Neural cell (in vitro differentiated cells): ENCODE measurements at regions not wholly inside any gene's neighbourhood (a gene's known extent, or its start where the extent isn't known, plus 50 kb on each side); places are given as distances from the start of the nearest gene placed in this dataset.

ENCODE experiments used
- H2AFZ ChIP-seq: fragments of 200-600, 300-800 bp; sonication (generic), shearing (Covaris generic); 2 replicates; pipeline ENCODE4 v1.6.0; 2014; ENCODE audit warnings: low read depth, mild to moderate bottlenecking, antibody characterized with exemption, low read length, moderate library complexity
- H3F3A ChIP-seq: fragments of 200-600 bp; shearing (Covaris generic); 2 replicates; pipeline ENCODE4 v1.6.1; 2016; ENCODE audit warnings: mild to moderate bottlenecking, moderate library complexity, mixed read lengths, antibody characterized with exemption, low read length; ENCODE audit not compliant: insufficient read depth, poor library complexity, severe bottlenecking
- H3K27ac ChIP-seq: fragments of 200-600, 300-800 bp; sonication (generic), shearing (Covaris generic); 2 replicates; pipeline ENCODE4 v1.5.1; 2014; ENCODE audit warnings: mild to moderate bottlenecking, low read length, moderate library complexity
- H3K27me3 ChIP-seq: fragments of 300-800, 200-600 bp; sonication (generic), shearing (Covaris generic); 2 replicates; pipeline ENCODE4 v1.6.0; 2014; ENCODE audit warnings: mild to moderate bottlenecking, low read depth, low read length, moderate library complexity; ENCODE audit not compliant: insufficient read depth
- H3K36me3 ChIP-seq: fragments of 300-800, 200-600 bp; sonication (generic), shearing (Covaris generic); 2 replicates; pipeline ENCODE4 v1.5.1; 2014; ENCODE audit warnings: mild to moderate bottlenecking, antibody characterized with exemption, low read length, moderate library complexity; ENCODE audit not compliant: insufficient read depth
- H3K4me2 ChIP-seq: fragments of 300-800, 200-600 bp; sonication (generic), shearing (Covaris generic); 2 replicates; pipeline ENCODE4 v1.6.0; 2014; ENCODE audit warnings: mild to moderate bottlenecking, low read length
- H3K4me3 ChIP-seq: fragments of 300-800, 200-600 bp; sonication (generic), shearing (Covaris generic); 2 replicates; pipeline ENCODE4 v1.5.1; 2014; ENCODE audit warnings: mild to moderate bottlenecking, low read length, moderate library complexity
- H3K79me2 ChIP-seq: fragments of 200-600 bp; shearing (Covaris generic); replicated peaks from 2 replicates; pipeline ENCODE4 v1.6.0; 2014; ENCODE audit warnings: mild to moderate bottlenecking, low read length, moderate library complexity; ENCODE audit not compliant: insufficient read depth
- H3K9ac ChIP-seq: fragments of 300-800, 200-600 bp; sonication (generic), shearing (Covaris generic); 2 replicates; pipeline ENCODE4 v1.6.1; 2016; ENCODE audit warnings: mild to moderate bottlenecking, low read length, mixed read lengths
- H3K9me2 ChIP-seq: fragments of 200-600 bp; shearing (Covaris generic); 2 replicates; pipeline ENCODE4 v1.6.1; 2016; ENCODE audit warnings: mild to moderate bottlenecking, low read length, mixed read lengths; ENCODE audit not compliant: insufficient read depth
- H3K9me3 ChIP-seq: fragments of 200-600, 300-800 bp; sonication (generic), shearing (Covaris generic); 2 replicates; pipeline ENCODE4 v1.6.1; 2016; ENCODE audit warnings: mild to moderate bottlenecking, mixed run types, low read length, moderate library complexity, mixed read lengths
- H4K20me1 ChIP-seq: fragments of 200-600 bp; shearing (Covaris generic); 2 replicates; pipeline ENCODE4 v1.6.1; 2016; ENCODE audit warnings: mild to moderate bottlenecking, mixed run types; ENCODE audit not compliant: insufficient read depth
- EP300 ChIP-seq: fragments of 450-650 bp; conservative IDR thresholded peaks from 2 replicates; pipeline ENCODE4 v1.6.1; 2014; ENCODE audit warnings: antibody characterized with exemption, mild to moderate bottlenecking, moderate library complexity; ENCODE audit not compliant: poor library complexity, severe bottlenecking
- EZH2 ChIP-seq: fragments of 200-600, 300-800 bp; shearing (Covaris generic), sonication (generic); IDR thresholded peaks from 2 replicates; pipeline ENCODE4 v1.6.1; 2014; ENCODE audit warnings: antibody characterized with exemption, low read length, borderline replicate concordance, mild to moderate bottlenecking; ENCODE audit not compliant: insufficient read depth, poor library complexity, severe bottlenecking
- MXI1 ChIP-seq: fragments of 450-650 bp; conservative IDR thresholded peaks from 2 replicates; pipeline ENCODE4 v1.6.1; 2014; ENCODE audit warnings: antibody characterized with exemption, mild to moderate bottlenecking; ENCODE audit not compliant: poor library complexity, severe bottlenecking
- POLR2AphosphoS5 ChIP-seq: IDR thresholded peaks from 2 replicates; pipeline ENCODE4 v1.6.1; 2012
- RAD21 ChIP-seq: fragments of 450-650 bp; conservative IDR thresholded peaks from 2 replicates; pipeline ENCODE4 v1.6.1; 2014; ENCODE audit warnings: antibody characterized with exemption, mild to moderate bottlenecking, moderate library complexity
- SMC3 ChIP-seq: fragments of 450-650 bp; conservative IDR thresholded peaks from 2 replicates; pipeline ENCODE4 v1.6.1; 2014; ENCODE audit warnings: antibody characterized with exemption, mild to moderate bottlenecking, moderate library complexity; ENCODE audit not compliant: poor library complexity
- TAF1 ChIP-seq: IDR thresholded peaks from 2 replicates; pipeline ENCODE4 v1.6.1; 2012; ENCODE audit warnings: low read depth
- TF ChIP-seq, protein P1 (sequence below): IDR thresholded peaks from 2 replicates; pipeline ENCODE4 v1.6.1; 2012; ENCODE audit warnings: borderline replicate concordance
- TF ChIP-seq, protein P2 (sequence below): fragments of 450-650 bp; IDR thresholded peaks from 2 replicates; pipeline ENCODE4 v1.5.1; 2014; ENCODE audit warnings: antibody characterized with exemption, mild to moderate bottlenecking, moderate library complexity; ENCODE audit not compliant: poor library complexity, severe bottlenecking

DNA sequence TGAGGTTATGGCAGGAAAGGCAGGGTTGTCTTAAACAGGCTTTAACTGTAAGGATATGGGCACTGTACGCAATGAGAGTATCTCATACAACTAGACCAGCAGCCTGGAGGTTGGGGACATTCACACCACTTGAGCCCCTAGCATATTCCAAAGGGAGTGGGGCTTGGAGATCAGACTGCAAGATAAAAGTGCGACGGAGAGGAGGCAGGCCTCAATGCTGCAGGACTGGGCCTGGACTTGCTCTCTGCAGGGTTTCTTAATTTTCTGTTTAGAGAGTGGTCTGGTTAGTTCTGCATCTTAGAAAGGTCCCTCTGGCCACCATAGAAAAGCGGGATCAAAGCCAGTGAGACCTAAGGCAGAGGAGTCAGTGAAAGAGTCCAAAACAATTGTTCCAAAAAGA lies 357.7 kb upstream of the NR2F2 start:
- H3K9me2 ChIP-seq, result no peaks in the 10 kb centered on the region
- H3K36me3 ChIP-seq, result no peaks in the 10 kb centered on the region
- H4K20me1 ChIP-seq, result no peaks in the 10 kb centered on the region
- no peak overlapping the region for H3K4me3 ChIP-seq
- H3K4me2 ChIP-seq, result no peak overlapping the region
- H3K79me2 ChIP-seq, result no peaks in the 10 kb centered on the region
- no peaks in the 10 kb centered on the region for H3F3A ChIP-seq
- no peak for TF ChIP-seq POLR2AphosphoS5
- TF ChIP-seq RAD21, result no peak
- TF ChIP-seq TAF1, result no peak
- TF ChIP-seq, protein P1, sequence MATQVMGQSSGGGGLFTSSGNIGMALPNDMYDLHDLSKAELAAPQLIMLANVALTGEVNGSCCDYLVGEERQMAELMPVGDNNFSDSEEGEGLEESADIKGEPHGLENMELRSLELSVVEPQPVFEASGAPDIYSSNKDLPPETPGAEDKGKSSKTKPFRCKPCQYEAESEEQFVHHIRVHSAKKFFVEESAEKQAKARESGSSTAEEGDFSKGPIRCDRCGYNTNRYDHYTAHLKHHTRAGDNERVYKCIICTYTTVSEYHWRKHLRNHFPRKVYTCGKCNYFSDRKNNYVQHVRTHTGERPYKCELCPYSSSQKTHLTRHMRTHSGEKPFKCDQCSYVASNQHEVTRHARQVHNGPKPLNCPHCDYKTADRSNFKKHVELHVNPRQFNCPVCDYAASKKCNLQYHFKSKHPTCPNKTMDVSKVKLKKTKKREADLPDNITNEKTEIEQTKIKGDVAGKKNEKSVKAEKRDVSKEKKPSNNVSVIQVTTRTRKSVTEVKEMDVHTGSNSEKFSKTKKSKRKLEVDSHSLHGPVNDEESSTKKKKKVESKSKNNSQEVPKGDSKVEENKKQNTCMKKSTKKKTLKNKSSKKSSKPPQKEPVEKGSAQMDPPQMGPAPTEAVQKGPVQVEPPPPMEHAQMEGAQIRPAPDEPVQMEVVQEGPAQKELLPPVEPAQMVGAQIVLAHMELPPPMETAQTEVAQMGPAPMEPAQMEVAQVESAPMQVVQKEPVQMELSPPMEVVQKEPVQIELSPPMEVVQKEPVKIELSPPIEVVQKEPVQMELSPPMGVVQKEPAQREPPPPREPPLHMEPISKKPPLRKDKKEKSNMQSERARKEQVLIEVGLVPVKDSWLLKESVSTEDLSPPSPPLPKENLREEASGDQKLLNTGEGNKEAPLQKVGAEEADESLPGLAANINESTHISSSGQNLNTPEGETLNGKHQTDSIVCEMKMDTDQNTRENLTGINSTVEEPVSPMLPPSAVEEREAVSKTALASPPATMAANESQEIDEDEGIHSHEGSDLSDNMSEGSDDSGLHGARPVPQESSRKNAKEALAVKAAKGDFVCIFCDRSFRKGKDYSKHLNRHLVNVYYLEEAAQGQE, result no peak
- no peak for TF ChIP-seq EP300
- TF ChIP-seq, protein P2, sequence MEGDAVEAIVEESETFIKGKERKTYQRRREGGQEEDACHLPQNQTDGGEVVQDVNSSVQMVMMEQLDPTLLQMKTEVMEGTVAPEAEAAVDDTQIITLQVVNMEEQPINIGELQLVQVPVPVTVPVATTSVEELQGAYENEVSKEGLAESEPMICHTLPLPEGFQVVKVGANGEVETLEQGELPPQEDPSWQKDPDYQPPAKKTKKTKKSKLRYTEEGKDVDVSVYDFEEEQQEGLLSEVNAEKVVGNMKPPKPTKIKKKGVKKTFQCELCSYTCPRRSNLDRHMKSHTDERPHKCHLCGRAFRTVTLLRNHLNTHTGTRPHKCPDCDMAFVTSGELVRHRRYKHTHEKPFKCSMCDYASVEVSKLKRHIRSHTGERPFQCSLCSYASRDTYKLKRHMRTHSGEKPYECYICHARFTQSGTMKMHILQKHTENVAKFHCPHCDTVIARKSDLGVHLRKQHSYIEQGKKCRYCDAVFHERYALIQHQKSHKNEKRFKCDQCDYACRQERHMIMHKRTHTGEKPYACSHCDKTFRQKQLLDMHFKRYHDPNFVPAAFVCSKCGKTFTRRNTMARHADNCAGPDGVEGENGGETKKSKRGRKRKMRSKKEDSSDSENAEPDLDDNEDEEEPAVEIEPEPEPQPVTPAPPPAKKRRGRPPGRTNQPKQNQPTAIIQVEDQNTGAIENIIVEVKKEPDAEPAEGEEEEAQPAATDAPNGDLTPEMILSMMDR, result no peak
- no peak for TF ChIP-seq MXI1
- TF ChIP-seq SMC3, result no peak
- no peak for TF ChIP-seq EZH2
- H3K9ac ChIP-seq, result no peak overlapping the region
- no peaks in the 10 kb centered on the region for H3K9me3 ChIP-seq
- H2AFZ ChIP-seq, result no peak overlapping the region
- H3K27ac ChIP-seq, result no peak overlapping the region
- no peaks in the 10 kb centered on the region for H3K27me3 ChIP-seq

DNA sequence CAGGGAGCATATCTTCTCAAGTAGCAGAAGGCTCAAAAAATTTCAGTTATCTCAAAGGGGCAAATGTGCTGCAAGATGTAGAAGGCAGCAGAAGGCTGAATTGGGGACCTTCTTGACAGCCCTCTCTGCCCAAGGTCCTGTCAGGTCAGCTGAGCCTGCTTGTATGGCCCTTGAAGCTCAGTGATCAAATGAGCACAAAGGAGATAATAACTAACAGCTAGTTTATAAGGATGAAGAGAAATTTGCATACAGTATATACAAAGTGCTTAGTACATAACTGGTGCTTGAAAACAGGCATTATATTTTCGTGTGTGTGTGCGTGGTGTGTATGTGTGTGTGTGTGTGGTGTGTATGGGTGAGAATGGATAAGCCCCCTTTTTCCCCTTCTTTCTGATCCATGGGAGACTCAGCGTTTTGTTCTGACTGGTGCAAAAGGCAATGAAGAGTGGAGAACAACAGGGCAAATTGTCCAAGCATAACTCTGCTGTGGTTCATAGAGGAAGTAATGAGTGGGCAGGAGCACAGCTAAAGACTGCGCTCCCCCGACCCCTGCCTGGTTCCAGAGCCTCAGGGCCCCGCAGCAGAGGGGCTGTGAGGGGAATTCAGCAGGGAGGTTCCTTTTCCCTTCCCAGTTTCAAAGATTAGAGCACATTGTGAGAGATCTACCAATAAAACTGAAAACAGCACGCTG lies 356.8 kb upstream of the NR2F2 start:
- H3K79me2 ChIP-seq, result no peaks in the 10 kb centered on the region

More for the DNA sequence above, 356.8 kb upstream of the NR2F2 start:
- no peaks in the 10 kb centered on the region for H3F3A ChIP-seq
- H2AFZ ChIP-seq, result no peak overlapping the region
- no peak for TF ChIP-seq EP300
- TF ChIP-seq MXI1, result no peak
- no peak for TF ChIP-seq RAD21
- no peak for TF ChIP-seq TAF1
- TF ChIP-seq, protein P1, result no peak
- TF ChIP-seq POLR2AphosphoS5, result no peak
- TF ChIP-seq SMC3, result no peak
- TF ChIP-seq EZH2, result no peak
- TF ChIP-seq, protein P2, result no peak
- no peaks in the 10 kb centered on the region for H3K9me3 ChIP-seq
- no peaks in the 10 kb centered on the region for H3K27me3 ChIP-seq
- H3K36me3 ChIP-seq, result no peaks in the 10 kb centered on the region
- no peaks in the 10 kb centered on the region for H3K9me2 ChIP-seq
- H3K4me2 ChIP-seq, result no peak overlapping the region
- H3K4me3 ChIP-seq, result no peak overlapping the region
- H3K27ac ChIP-seq, result no peak overlapping the region
- H4K20me1 ChIP-seq, result no peaks in the 10 kb centered on the region
- no peak overlapping the region for H3K9ac ChIP-seq
